ENCODE measurements at regions not wholly inside any gene's neighbourhood (a gene's known extent, or its start where the extent isn't known, plus 50 kb on each side); places are given as distances from the start of the nearest gene placed in this dataset.

GRCh38 chr10:53699684-53700083 lies 927.1 kb upstream of the MBL2 start:
- 60% methylated on average over 3 of the region's 3 CpGs for WGBS (ENCODE audit: missing lambda C conversion rate)
- ChIA-PET CTCF (no interaction called here), POLR2A (no interaction called here)
- Histone ChIP-seq H3K4me3 (no peak overlapping the region), H3K4me1 (no peaks in the 10 kb centered on the region), H3K27ac (no peak overlapping the region), H3K4me2 (no peak overlapping the region), H3K9me3 (no peaks in the 10 kb centered on the region)
- no peak for TF ChIP-seq PBX3 (IDR thresholded peaks at IDR 0.05)
- TF ChIP-seq GATA3 (IDR thresholded peaks at IDR 0.05; ENCODE audit: borderline replicate concordance), result no peak
- TF ChIP-seq HEYL (CRISPR knock-in tag; IDR thresholded peaks at IDR 0.05), result no peak
- no peak for TF ChIP-seq MAFK (IDR thresholded peaks at IDR 0.05; ENCODE audit: partially characterized antibody)
- TF ChIP-seq RAD21 (conservative IDR thresholded peaks at IDR 0.05 in 1 of 2, IDR thresholded peaks at IDR 0.05 in 1 of 2), result no peak
- FAIRE-seq (no peak), ATAC-seq (no peak), DNase-seq (ENCODE audit: low read depth in 1 of 2, low spot score in 1 of 2) (no peak)

DNA sequence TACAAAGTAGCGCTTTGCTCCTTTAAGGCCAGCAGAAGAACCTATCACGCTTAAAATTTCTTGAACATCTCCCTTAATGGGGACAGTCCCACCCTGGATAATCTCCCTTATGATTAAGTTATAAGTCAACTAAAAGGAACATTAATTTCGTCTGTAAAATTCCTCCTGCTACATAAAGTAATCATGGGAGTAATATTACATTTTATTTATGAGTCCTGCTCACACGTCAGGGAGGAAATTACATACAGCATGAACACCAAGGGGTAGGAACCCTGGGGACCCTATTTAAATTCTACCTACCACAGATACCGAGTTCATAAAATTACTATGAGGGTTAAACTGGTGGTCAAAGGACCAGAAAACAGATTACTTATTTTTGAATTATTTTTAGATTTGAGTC lies 926.6 kb upstream of the MBL2 start:
- CTCF ChIA-PET, result no interaction called here
- ATAC-seq (no peak), DNase-seq (ENCODE audit: low read depth in 1 of 2, low spot score in 1 of 2) (no peak), FAIRE-seq (no peak)
- POLR2A ChIA-PET, result no interaction called here
- Histone ChIP-seq H3K9me3 (no peaks in the 10 kb centered on the region), H3K4me3 (no peak overlapping the region), H3K4me2 (no peak overlapping the region), H3K27ac (no peak overlapping the region), H3K4me1 (no peaks in the 10 kb centered on the region)
- TF ChIP-seq USF2 (IDR thresholded peaks at IDR 0.05), result no peak
- TF ChIP-seq, protein P1, sequence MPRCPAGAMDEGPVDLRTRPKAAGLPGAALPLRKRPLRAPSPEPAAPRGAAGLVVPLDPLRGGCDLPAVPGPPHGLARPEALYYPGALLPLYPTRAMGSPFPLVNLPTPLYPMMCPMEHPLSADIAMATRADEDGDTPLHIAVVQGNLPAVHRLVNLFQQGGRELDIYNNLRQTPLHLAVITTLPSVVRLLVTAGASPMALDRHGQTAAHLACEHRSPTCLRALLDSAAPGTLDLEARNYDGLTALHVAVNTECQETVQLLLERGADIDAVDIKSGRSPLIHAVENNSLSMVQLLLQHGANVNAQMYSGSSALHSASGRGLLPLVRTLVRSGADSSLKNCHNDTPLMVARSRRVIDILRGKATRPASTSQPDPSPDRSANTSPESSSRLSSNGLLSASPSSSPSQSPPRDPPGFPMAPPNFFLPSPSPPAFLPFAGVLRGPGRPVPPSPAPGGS (IDR thresholded peaks at IDR 0.05), result no peak
- no peak for TF ChIP-seq NR3C1 (IDR thresholded peaks at IDR 0.05)
- TF ChIP-seq ESRRA (IDR thresholded peaks at IDR 0.05; ENCODE audit: borderline replicate concordance, low read length), result no peak
- TF ChIP-seq EP300 (IDR thresholded peaks at IDR 0.05), result no peak
- TF ChIP-seq TFCP2L1 (CRISPR knock-in tag; IDR thresholded peaks at IDR 0.05), result no peak
- TF ChIP-seq SMC3 (IDR thresholded peaks at IDR 0.05), result no peak
- TF ChIP-seq CHD4 (IDR thresholded peaks at IDR 0.05; ENCODE audit: borderline replicate concordance), result no peak
- TF ChIP-seq CTCF (IDR thresholded peaks at IDR 0.05), result no peak
- TF ChIP-seq CHD2 (IDR thresholded peaks at IDR 0.05; ENCODE audit: low read length, partially characterized antibody), result no peak
- TF ChIP-seq, protein P2, sequence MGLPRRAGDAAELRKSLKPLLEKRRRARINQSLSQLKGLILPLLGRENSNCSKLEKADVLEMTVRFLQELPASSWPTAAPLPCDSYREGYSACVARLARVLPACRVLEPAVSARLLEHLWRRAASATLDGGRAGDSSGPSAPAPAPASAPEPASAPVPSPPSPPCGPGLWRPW (IDR thresholded peaks at IDR 0.05), result no peak
- no peak for TF ChIP-seq RARB (CRISPR knock-in tag; IDR thresholded peaks at IDR 0.05)
- no peak for TF ChIP-seq CBX2 (IDR thresholded peaks at IDR 0.05; ENCODE audit: borderline replicate concordance, low read depth)
- no peak for TF ChIP-seq HOXA7 (CRISPR knock-in tag; IDR thresholded peaks at IDR 0.05)
- TF ChIP-seq JUN (IDR thresholded peaks at IDR 0.05), result no peak
- WGBS (ENCODE audit: missing lambda C conversion rate), result 27% methylated on average over 5 of the region's 5 CpGs

GRCh38 chr10:53697038-53697437 lies 924.5 kb upstream of the MBL2 start:
- H3K27ac ChIP-seq, result no peak overlapping the region
- no peaks in the 10 kb centered on the region for H3K4me1 ChIP-seq
- no peak overlapping the region for H3K4me2 ChIP-seq
- no peaks in the 10 kb centered on the region for H3K9me3 ChIP-seq
- ChIA-PET CTCF (no interaction called here), POLR2A (no interaction called here)
- TF ChIP-seq RFX5 (IDR thresholded peaks at IDR 0.05) (no peak), RAD21 (conservative IDR thresholded peaks at IDR 0.05 in 1 of 2, IDR thresholded peaks at IDR 0.05 in 1 of 2) (no peak), CBX8 (IDR thresholded peaks at IDR 0.05) (no peak), ZNF302 (CRISPR knock-in tag; IDR thresholded peaks at IDR 0.05) (no peak)
- no peak for FAIRE-seq
- WGBS (ENCODE audit: missing lambda C conversion rate), result 2% methylated on average over 2 of the region's 2 CpGs
- no peak for ATAC-seq
- H3K4me3 ChIP-seq, result no peak overlapping the region
- no peak for DNase-seq (ENCODE audit: low read depth in 1 of 2, low spot score in 1 of 2)

Measured in A549 (cell line).